ENCODE measurements at regions not wholly inside any gene's neighbourhood (a gene's known extent, or its start where the extent isn't known, plus 50 kb on each side); places are given as distances from the start of the nearest gene placed in this dataset.

- TF ChIP-seq EZH2 (IDR thresholded peaks at IDR 0.05; ENCODE audit: borderline replicate concordance, low read depth, low read length, severe bottlenecking) (no peak), CTCF (IDR thresholded peaks at IDR 0.05; ENCODE audit: borderline replicate concordance, extremely low read depth, low read length, poor library complexity, severe bottlenecking) (no peak)
These were observed 111.2 kb upstream of the ST6GAL2 start for GRCh38 chr2:106997204-106997603.
